Prostate gland (tissue), 2 donors: ENCODE measurements at regions not wholly inside any gene's neighbourhood (a gene's known extent, or its start where the extent isn't known, plus 50 kb on each side); places are given as distances from the start of the nearest gene placed in this dataset.

Source experiments
- DNase-seq: peaks from one replicate; pipeline ENCODE4 v3.0.0-alpha.2; 2019; ENCODE audit warnings: low spot score
- H3K27ac ChIP-seq, 2 donors: fragments of 200-600 bp; sonication (generic); 2 replicates each; pipeline ENCODE4 v1.5.1; 2017 to 2019
- H3K27me3 ChIP-seq: fragments of 200-600 bp; sonication (generic); replicated peaks from 2 replicates; pipeline ENCODE4 v1.5.1; 2019; ENCODE audit not compliant: insufficient read depth
- H3K36me3 ChIP-seq, 2 donors: fragments of 200-600 bp; sonication (generic); 1 replicate in 1 of 2; 2 replicates in 1 of 2; pipeline versions ENCODE4 v1.5.1 to v1.8.1; 2017 to 2019
- H3K4me1 ChIP-seq: fragments of 200-600 bp; sonication (generic); replicated peaks from 2 replicates; pipeline ENCODE4 v1.5.1; 2019
- H3K4me3 ChIP-seq, 2 donors: fragments of 200-600 bp; sonication (generic); 2 replicates each; pipeline ENCODE4 v1.5.1; 2017 to 2019
- H3K9me3 ChIP-seq: fragments of 200-600 bp; sonication (generic); 2 replicates; pipeline ENCODE4 v1.5.1; 2017
- POLR2A ChIP-seq: fragments of 450-650 bp; IDR thresholded peaks from one replicate; pipeline ENCODE4 v1.6.1; 2016; ENCODE audit warnings: antibody characterized with exemption, mild to moderate bottlenecking
- POLR2AphosphoS5 ChIP-seq: sonication (generic); formaldehyde crosslinking; IDR thresholded peaks from one replicate; pipeline ENCODE4 v1.6.1; 2017; ENCODE audit warnings: antibody characterized with exemption
- WGBS: methylation state at CpG from one replicate; pipeline ENCODE4 v1.1.5; 2018; 5-methylcytosine and 5-hydroxymethylcytosine counted together
- intact Hi-C: fragments of 100-400 bp; cut with DNase I; formaldehyde crosslinking; loops from one replicate; pipeline ENCODE4 v1.14.2; 2022
- TF ChIP-seq, protein P1 (sequence below), 4 experiments: fragments of 200-600 bp in 2 of 4; fragments of 450-650 bp in 2 of 4; sonication (generic) in 2 of 4; IDR thresholded peaks; 1 replicate in 3 of 4; 2 replicates in 1 of 4; pipeline ENCODE4 v1.5.1; 2016 to 2019; ENCODE audit warnings: antibody characterized with exemption in 4 of 4, mild to moderate bottlenecking in 2 of 4, moderate library complexity in 2 of 4

DNA sequence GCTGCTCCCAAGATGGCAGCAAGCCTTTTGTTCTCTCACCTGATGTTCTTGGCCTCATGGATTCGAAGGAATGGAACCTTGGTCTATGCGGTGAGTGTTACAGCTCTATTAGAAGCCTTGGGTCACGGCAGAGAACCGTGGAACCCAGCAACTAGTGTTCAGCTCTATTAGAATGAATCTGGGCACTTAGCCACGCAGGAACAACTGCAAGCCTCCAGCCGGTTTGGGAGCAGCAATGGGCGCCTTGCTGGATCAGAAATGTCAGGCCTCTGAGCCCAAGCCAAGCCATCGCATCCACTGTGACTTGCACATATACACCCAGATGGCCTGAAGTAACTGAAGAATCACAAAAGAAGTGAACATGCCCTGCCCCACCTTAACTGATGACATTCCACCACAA lies 1100.7 kb upstream of the PRR20A start:
- 96% methylated on average over 8 of the region's 8 CpGs for WGBS
- Histone ChIP-seq H3K27ac (no peak overlapping the region), H3K9me3 (no peaks in the 10 kb centered on the region), H3K36me3 (no peaks in the 10 kb centered on the region), H3K4me1 (no peaks in the 10 kb centered on the region), H3K4me3 (no peak overlapping the region), H3K27me3 (no peaks in the 10 kb centered on the region)
- intact Hi-C loops: no loop called here
- TF ChIP-seq, protein P1, sequence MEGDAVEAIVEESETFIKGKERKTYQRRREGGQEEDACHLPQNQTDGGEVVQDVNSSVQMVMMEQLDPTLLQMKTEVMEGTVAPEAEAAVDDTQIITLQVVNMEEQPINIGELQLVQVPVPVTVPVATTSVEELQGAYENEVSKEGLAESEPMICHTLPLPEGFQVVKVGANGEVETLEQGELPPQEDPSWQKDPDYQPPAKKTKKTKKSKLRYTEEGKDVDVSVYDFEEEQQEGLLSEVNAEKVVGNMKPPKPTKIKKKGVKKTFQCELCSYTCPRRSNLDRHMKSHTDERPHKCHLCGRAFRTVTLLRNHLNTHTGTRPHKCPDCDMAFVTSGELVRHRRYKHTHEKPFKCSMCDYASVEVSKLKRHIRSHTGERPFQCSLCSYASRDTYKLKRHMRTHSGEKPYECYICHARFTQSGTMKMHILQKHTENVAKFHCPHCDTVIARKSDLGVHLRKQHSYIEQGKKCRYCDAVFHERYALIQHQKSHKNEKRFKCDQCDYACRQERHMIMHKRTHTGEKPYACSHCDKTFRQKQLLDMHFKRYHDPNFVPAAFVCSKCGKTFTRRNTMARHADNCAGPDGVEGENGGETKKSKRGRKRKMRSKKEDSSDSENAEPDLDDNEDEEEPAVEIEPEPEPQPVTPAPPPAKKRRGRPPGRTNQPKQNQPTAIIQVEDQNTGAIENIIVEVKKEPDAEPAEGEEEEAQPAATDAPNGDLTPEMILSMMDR (IDR thresholded peaks at IDR 0.05): no peak
- TF ChIP-seq POLR2AphosphoS5 (no peak), POLR2A (no peak)
- no peak for DNase-seq

DNA sequence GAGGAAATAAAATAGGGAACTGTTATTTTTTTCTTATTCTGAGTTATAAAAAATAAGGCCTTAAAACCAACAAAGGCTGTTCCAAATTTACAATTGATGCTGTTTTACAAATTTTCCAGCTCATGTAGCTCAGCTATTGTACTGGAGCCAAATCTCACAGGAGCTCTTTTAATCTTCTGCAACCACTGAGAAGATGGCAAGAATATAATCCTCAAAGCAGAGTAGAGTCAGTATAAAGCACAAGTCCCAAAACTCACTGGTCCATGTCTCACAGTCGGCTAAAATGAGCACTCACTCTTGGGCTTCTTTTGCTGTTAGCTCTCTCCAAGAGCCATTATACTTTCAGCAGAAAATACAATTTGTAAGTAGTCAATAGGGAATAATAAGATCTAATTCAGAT lies 1074.4 kb upstream of the PRR20A start:
- 90% methylated on average over 1 of the region's 1 CpG for WGBS
- no peak for TF ChIP-seq POLR2AphosphoS5
- TF ChIP-seq POLR2A: no peak
- TF ChIP-seq, protein P1 (IDR thresholded peaks at IDR 0.05): no peak
- intact Hi-C loops: no loop called here
- DNase-seq: no peak
- H3K9me3 ChIP-seq: no peaks in the 10 kb centered on the region
- H3K27ac ChIP-seq: no peak overlapping the region
- H3K36me3 ChIP-seq: no peaks in the 10 kb centered on the region
- no peaks in the 10 kb centered on the region for H3K4me1 ChIP-seq
- no peak overlapping the region for H3K4me3 ChIP-seq
- H3K27me3 ChIP-seq: no peaks in the 10 kb centered on the region

DNA sequence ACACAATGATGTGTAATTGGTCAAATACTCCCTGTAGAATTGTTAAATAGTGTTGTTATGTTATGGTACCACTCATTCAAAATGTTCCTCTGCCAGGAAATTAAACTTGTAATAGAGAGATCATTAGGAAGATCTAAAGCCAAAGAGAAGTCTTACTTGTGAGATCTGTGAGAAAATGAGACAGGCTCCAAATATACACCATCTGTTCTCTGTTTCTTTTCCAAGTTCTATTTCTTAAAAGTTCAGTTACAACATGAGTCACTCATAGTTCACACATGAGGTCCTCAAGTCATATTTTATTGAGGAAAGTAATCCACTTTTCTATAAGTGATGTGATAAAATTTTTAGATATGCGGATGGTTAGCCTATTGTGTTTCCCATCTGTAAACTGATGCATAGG lies 1038.1 kb upstream of the PRR20A start:
- H3K36me3 ChIP-seq: no peaks in the 10 kb centered on the region
- H3K27ac ChIP-seq: no peak overlapping the region
- H3K4me1 ChIP-seq: no peaks in the 10 kb centered on the region
- intact Hi-C loops: no loop called here
- H3K4me3 ChIP-seq: no peak overlapping the region
- DNase-seq: no peak
- TF ChIP-seq POLR2AphosphoS5 (no peak), POLR2A (no peak)
- TF ChIP-seq, protein P1 (IDR thresholded peaks at IDR 0.05): no peak
- H3K9me3 ChIP-seq: no peaks in the 10 kb centered on the region
- no peaks in the 10 kb centered on the region for H3K27me3 ChIP-seq
- 67% methylated on average over 1 of the region's 1 CpG for WGBS

DNA sequence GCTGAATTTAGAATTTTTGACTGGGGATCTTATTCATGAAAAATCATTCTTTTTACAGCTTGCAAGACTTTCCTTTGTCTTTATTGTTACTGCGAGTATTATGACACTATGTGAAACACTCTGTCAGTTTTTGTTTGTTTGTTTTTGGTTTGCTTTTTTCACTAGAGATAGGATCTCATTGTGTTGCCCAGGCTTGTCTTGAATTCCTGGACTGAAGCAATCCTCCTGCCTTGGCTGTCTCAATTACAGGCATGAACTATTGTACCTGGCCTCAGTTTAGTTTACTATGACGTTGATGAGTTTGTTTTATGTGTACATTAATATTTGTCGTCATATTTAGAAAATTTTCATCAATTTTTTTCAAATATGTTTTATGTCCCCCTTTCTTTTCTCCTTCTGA lies 1030.0 kb upstream of the PRR20A start:
- H3K36me3 ChIP-seq: no peaks in the 10 kb centered on the region
- TF ChIP-seq, protein P1 (IDR thresholded peaks at IDR 0.05): no peak
- TF ChIP-seq POLR2A: no peak
- no peak for TF ChIP-seq POLR2AphosphoS5
- no peak overlapping the region for H3K27ac ChIP-seq
- no peaks in the 10 kb centered on the region for H3K4me1 ChIP-seq
- no peaks in the 10 kb centered on the region for H3K9me3 ChIP-seq
- intact Hi-C loops: no loop called here
- no peaks in the 10 kb centered on the region for H3K27me3 ChIP-seq
- 20% methylated on average over 3 of the region's 3 CpGs for WGBS
- H3K4me3 ChIP-seq: no peak overlapping the region
- DNase-seq: no peak

DNA sequence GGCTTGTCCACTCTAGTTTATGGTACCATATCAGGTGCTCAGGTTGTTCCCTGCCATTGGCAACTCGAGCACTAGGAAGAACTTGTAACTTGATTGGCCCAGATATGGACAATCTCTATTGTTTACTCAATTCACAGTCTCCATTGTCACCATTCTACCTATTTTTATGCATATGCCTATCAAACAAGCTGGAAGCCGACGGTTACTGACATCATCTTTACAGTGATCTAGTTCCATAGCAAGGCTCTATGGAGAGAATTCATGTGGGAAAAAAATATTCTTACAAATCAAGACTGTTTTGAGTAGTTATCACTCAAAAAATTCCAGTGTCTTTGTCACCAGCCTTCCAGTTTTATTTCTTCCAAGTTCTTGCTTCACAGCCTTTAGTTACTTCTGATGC lies 1006.2 kb upstream of the PRR20A start:
- no peaks in the 10 kb centered on the region for H3K27me3 ChIP-seq
- no peak for TF ChIP-seq POLR2AphosphoS5
- TF ChIP-seq POLR2A: no peak
- TF ChIP-seq, protein P1 (IDR thresholded peaks at IDR 0.05): no peak
- H3K27ac ChIP-seq: no peak overlapping the region
- no peak overlapping the region for H3K4me3 ChIP-seq
- intact Hi-C loops: no loop called here
- H3K36me3 ChIP-seq: no peaks in the 10 kb centered on the region
- H3K9me3 ChIP-seq: no peaks in the 10 kb centered on the region
- no peak for DNase-seq
- H3K4me1 ChIP-seq: no peaks in the 10 kb centered on the region
- 57% methylated on average over 3 of the region's 3 CpGs for WGBS
